DND-41 (cell line): ENCODE measurements at regions not wholly inside any gene's neighbourhood (a gene's known extent, or its start where the extent isn't known, plus 50 kb on each side); places are given as distances from the start of the nearest gene placed in this dataset.

ENCODE experiments used
- ATAC-seq: fragments of 200-7000 bp; cut with Tn5 transposase; 3 replicates; pipeline ENCODE4 v1.9.1; 2021; ENCODE audit warnings: low read depth; ENCODE audit not compliant: insufficient read depth
- DNase-seq: peaks from one replicate; pipeline ENCODE4 v3.0.0-alpha.2; 2020
- H2AFZ ChIP-seq: 2 replicates; pipeline ENCODE4 v1.6.0; 2012; ENCODE audit warnings: low read depth, low read length
- H3K27ac ChIP-seq: 2 replicates; pipeline ENCODE4 v1.5.1; 2012; ENCODE audit warnings: low read length, inconsistent platforms
- H3K27me3 ChIP-seq: fragments of 200-600 bp; sonication (generic); 2 replicates; pipeline ENCODE4 v1.6.0; 2012; ENCODE audit warnings: low read length, mild to moderate bottlenecking, inconsistent platforms; ENCODE audit not compliant: insufficient read depth, poor library complexity
- H3K36me3 ChIP-seq: 2 replicates; pipeline ENCODE4 v1.5.1; 2012; ENCODE audit warnings: low read length, inconsistent platforms; ENCODE audit not compliant: insufficient read depth
- H3K4me1 ChIP-seq: 2 replicates; pipeline ENCODE4 v1.5.1; 2012; ENCODE audit warnings: mild to moderate bottlenecking, low read length; ENCODE audit not compliant: insufficient read depth
- H3K4me2 ChIP-seq: 2 replicates; pipeline ENCODE4 v1.6.0; 2012; ENCODE audit warnings: mild to moderate bottlenecking, moderate library complexity, low read length, inconsistent platforms; ENCODE audit not compliant: insufficient read depth
- H3K4me3 ChIP-seq, 2 experiments: fragments of 200-600 bp in 1 of 2; shearing (Covaris generic) in 1 of 2; 2 replicates each; pipeline ENCODE4 v1.5.1; 2012 to 2016; ENCODE audit warnings: inconsistent platforms in 2 of 2, low read length in 2 of 2, mild to moderate bottlenecking in 2 of 2, low read depth in 1 of 2, moderate library complexity in 1 of 2
- H3K79me2 ChIP-seq: 2 replicates; pipeline ENCODE4 v1.6.0; 2012; ENCODE audit warnings: low read length, inconsistent platforms; ENCODE audit not compliant: insufficient read depth
- H3K9ac ChIP-seq: 2 replicates; pipeline ENCODE4 v1.6.0; 2012; ENCODE audit warnings: low read depth, mild to moderate bottlenecking, inconsistent platforms, low read length, moderate library complexity
- H3K9me3 ChIP-seq: 2 replicates; pipeline ENCODE4 v1.5.1; 2012; ENCODE audit warnings: low read length, moderate library complexity, mild to moderate bottlenecking, inconsistent platforms; ENCODE audit not compliant: insufficient read depth, severe bottlenecking
- H4K20me1 ChIP-seq: 2 replicates; pipeline ENCODE4 v1.6.0; 2012; ENCODE audit warnings: low read length; ENCODE audit not compliant: insufficient read depth
- EZH2 ChIP-seq: IDR thresholded peaks from 3 replicates; pipeline ENCODE4 v1.6.1; 2012; ENCODE audit warnings: borderline replicate concordance, low read depth, mild to moderate bottlenecking, moderate library complexity, low read length, inconsistent platforms; ENCODE audit not compliant: severe bottlenecking
- TF ChIP-seq, protein P1 (sequence below): IDR thresholded peaks from 2 replicates; pipeline ENCODE4 v1.5.1; 2012; ENCODE audit warnings: borderline replicate concordance, low read length, moderate library complexity, mild to moderate bottlenecking; ENCODE audit not compliant: poor library complexity, severe bottlenecking; ENCODE audit errors: extremely low read depth

DNA sequence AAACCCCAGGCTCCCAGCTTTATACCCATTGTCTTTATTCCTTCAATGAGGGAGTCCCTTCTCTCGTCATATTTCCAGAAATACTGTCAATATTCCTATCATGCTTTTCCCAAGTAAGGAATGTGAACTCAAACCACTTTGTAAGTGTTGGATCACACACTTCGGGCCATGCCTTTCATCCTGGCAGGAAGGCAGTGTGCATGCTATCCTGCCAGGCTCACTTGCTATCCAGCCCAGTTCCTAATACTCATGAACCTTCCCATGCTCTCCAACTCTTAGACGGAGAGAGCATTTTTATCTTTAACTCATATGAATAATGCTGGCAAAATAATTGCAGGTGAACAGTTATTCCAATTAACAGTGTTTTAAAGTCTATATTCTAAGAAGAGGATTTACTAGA is 639.9 kb upstream of the ACO1 start:
- no peaks in the 10 kb centered on the region for H4K20me1 ChIP-seq
- DNase-seq (no peak), ATAC-seq (no peak)
- no peaks in the 10 kb centered on the region for H3K27me3 ChIP-seq
- H3K4me3 ChIP-seq, result no peak overlapping the region
- no peak overlapping the region for H2AFZ ChIP-seq
- H3K9ac ChIP-seq, result no peak overlapping the region
- no peak for TF ChIP-seq EZH2
- TF ChIP-seq, protein P1, sequence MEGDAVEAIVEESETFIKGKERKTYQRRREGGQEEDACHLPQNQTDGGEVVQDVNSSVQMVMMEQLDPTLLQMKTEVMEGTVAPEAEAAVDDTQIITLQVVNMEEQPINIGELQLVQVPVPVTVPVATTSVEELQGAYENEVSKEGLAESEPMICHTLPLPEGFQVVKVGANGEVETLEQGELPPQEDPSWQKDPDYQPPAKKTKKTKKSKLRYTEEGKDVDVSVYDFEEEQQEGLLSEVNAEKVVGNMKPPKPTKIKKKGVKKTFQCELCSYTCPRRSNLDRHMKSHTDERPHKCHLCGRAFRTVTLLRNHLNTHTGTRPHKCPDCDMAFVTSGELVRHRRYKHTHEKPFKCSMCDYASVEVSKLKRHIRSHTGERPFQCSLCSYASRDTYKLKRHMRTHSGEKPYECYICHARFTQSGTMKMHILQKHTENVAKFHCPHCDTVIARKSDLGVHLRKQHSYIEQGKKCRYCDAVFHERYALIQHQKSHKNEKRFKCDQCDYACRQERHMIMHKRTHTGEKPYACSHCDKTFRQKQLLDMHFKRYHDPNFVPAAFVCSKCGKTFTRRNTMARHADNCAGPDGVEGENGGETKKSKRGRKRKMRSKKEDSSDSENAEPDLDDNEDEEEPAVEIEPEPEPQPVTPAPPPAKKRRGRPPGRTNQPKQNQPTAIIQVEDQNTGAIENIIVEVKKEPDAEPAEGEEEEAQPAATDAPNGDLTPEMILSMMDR, result no peak
- no peaks in the 10 kb centered on the region for H3K36me3 ChIP-seq
- H3K4me1 ChIP-seq, result no peaks in the 10 kb centered on the region
- no peak overlapping the region for H3K4me2 ChIP-seq
- H3K27ac ChIP-seq, result no peak overlapping the region
- no peaks in the 10 kb centered on the region for H3K79me2 ChIP-seq
- no peaks in the 10 kb centered on the region for H3K9me3 ChIP-seq

DNA sequence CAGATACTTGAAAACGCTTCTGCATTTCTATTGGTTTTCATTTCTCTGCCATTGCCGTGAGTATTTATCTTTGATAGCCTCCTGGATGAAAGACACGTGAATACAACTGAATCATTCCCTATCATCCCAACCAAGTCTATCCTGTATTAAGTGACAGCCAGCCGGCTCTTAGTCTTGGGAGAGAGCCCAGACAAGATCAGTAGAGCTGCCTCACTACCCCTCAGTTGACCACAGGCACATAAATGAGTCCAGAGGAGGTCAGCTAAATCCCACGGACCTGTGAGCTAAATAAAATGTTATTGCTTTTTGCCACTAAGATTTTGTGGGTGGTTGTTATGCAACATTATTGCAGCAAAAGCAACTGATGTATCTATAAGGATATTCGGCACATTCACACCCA is 639.0 kb upstream of the ACO1 start:
- Histone ChIP-seq H3K27me3 (no peaks in the 10 kb centered on the region), H3K4me2 (no peak overlapping the region), H3K9ac (no peak overlapping the region), H4K20me1 (no peaks in the 10 kb centered on the region), H3K27ac (no peak overlapping the region), H3K4me3 (no peak overlapping the region), H2AFZ (no peak overlapping the region), H3K4me1 (no peaks in the 10 kb centered on the region), H3K9me3 (no peaks in the 10 kb centered on the region), H3K79me2 (no peaks in the 10 kb centered on the region), H3K36me3 (no peaks in the 10 kb centered on the region)
- TF ChIP-seq, protein P1, result no peak
- no peak for TF ChIP-seq EZH2
- DNase-seq (no peak), ATAC-seq (no peak)

DNA sequence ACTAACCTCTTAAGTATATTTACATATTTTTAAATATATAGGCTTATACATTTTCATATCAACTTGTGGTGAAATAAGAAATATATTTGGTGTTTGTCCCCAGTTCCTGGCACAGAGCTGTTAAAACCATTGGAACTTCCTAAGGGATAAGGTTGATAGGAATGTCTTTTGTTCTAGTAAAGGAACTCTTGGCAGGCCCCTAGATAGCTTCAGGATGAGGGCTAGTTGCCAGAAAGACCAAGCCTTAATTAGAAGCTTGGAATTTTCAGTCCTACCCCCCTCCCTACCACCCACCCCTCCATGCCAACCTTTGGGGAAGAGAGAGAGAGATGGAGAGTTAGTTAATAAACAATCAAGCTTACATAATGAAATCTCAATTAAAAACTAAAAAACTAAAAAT is 638.6 kb upstream of the ACO1 start:
- Histone ChIP-seq H3K27me3 (no peaks in the 10 kb centered on the region), H3K36me3 (no peaks in the 10 kb centered on the region), H3K27ac (no peak overlapping the region), H3K9ac (no peak overlapping the region), H3K4me3 (no peak overlapping the region), H3K9me3 (no peaks in the 10 kb centered on the region), H3K4me1 (no peaks in the 10 kb centered on the region), H3K79me2 (no peaks in the 10 kb centered on the region), H4K20me1 (no peaks in the 10 kb centered on the region), H3K4me2 (no peak overlapping the region), H2AFZ (no peak overlapping the region)
- no peak for ATAC-seq
- DNase-seq, result no peak
- TF ChIP-seq, protein P1, result no peak
- no peak for TF ChIP-seq EZH2

DNA sequence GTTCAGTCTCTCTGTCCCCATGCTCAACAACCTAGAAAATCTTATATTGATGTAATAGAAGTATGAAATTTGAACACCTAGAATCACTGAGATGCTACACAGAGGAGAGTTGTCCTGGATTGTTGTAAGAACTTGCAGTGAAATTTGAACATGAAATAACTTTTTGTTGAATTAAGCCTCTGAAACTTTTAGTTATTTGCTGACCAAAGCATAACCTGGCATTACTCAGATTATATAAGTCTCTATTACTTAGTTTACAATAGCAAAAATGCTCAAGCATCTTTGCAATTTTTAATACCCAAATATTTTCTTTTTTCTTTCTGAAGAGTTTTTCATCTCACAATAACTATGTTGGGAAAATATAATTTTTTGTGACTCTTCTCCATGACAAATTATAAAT is 630.7 kb upstream of the ACO1 start:
- Histone ChIP-seq H3K9me3 (no peaks in the 10 kb centered on the region), H3K9ac (no peak overlapping the region), H4K20me1 (no peaks in the 10 kb centered on the region), H2AFZ (no peak overlapping the region), H3K79me2 (no peaks in the 10 kb centered on the region), H3K27me3 (no peaks in the 10 kb centered on the region), H3K4me2 (no peak overlapping the region), H3K4me1 (no peaks in the 10 kb centered on the region), H3K36me3 (no peaks in the 10 kb centered on the region), H3K27ac (no peak overlapping the region), H3K4me3 (no peak overlapping the region)
- ATAC-seq (no peak), DNase-seq (no peak)
- TF ChIP-seq, protein P1, result no peak
- TF ChIP-seq EZH2, result no peak
